Liver (tissue), 8 donors: ENCODE measurements at regions not wholly inside any gene's neighbourhood (a gene's known extent, or its start where the extent isn't known, plus 50 kb on each side); places are given as distances from the start of the nearest gene placed in this dataset.

Experiments used
- DNase-seq: peaks from one replicate; pipeline ENCODE4 v3.0.0-alpha.2; 2017; ENCODE audit warnings: low spot score
- H3K27ac ChIP-seq, 2 donors: one replicate each; pipeline ENCODE4 v1.7.0; 2013; ENCODE audit warnings: inconsistent platforms in 2 of 2, low read length in 2 of 2, control low read depth in 1 of 2, low read depth in 1 of 2, mild to moderate bottlenecking in 1 of 2
- H3K27me3 ChIP-seq, 4 donors: one replicate each; pipeline versions ENCODE4 v1.6.1 to v1.7.0; 2013; ENCODE audit warnings: low read length in 3 of 4, inconsistent platforms in 1 of 4, mild to moderate bottlenecking in 1 of 4, moderate library complexity in 1 of 4; ENCODE audit not compliant: control insufficient read depth in 4 of 4, insufficient read depth in 4 of 4
- H3K36me3 ChIP-seq, 4 donors: one replicate each; pipeline versions ENCODE4 v1.6.1 to v1.7.0; 2013; ENCODE audit warnings: low read length in 3 of 4, mild to moderate bottlenecking in 3 of 4, low read depth in 1 of 4, moderate library complexity in 1 of 4; ENCODE audit not compliant: control insufficient read depth in 4 of 4, insufficient read depth in 3 of 4
- H3K4me1 ChIP-seq, 4 donors: one replicate each; pipeline versions ENCODE4 v1.6.1 to v1.7.0; 2013; ENCODE audit warnings: low read length in 3 of 4, mild to moderate bottlenecking in 3 of 4, moderate library complexity in 1 of 4; ENCODE audit not compliant: control insufficient read depth in 4 of 4, insufficient read depth in 4 of 4
- H3K4me3 ChIP-seq, 3 donors: one replicate each; pipeline versions ENCODE4 v1.6.1 to v1.7.0; 2013; ENCODE audit warnings: low read length in 3 of 3, control low read depth in 1 of 3, low read depth in 1 of 3, mild to moderate bottlenecking in 1 of 3
- H3K9ac ChIP-seq, 2 donors: one replicate each; pipeline ENCODE4 v1.7.0; 2013; ENCODE audit warnings: low read length in 2 of 2, mild to moderate bottlenecking in 2 of 2, moderate library complexity in 2 of 2, control low read depth in 1 of 2, low read depth in 1 of 2
- H3K9me3 ChIP-seq, 4 donors: one replicate each; pipeline versions ENCODE4 v1.6.1 to v1.7.0; 2013; ENCODE audit warnings: low read length in 3 of 4; ENCODE audit not compliant: control insufficient read depth in 4 of 4
- EGR1 ChIP-seq, 2 donors: IDR thresholded peaks; 2 replicates each; pipeline ENCODE4 v1.6.1; 2016 to 2018; ENCODE audit warnings: antibody characterized with exemption in 2 of 2, low read depth in 2 of 2
- FOXA1 ChIP-seq: IDR thresholded peaks from 2 replicates; pipeline ENCODE4 v1.6.1; 2016; ENCODE audit warnings: antibody characterized with exemption
- GABPA ChIP-seq, 2 donors: IDR thresholded peaks in 1 of 2; conservative IDR thresholded peaks in 1 of 2; 2 replicates each; pipeline ENCODE4 v1.6.1; 2016; ENCODE audit warnings: antibody characterized with exemption in 2 of 2, mild to moderate bottlenecking in 1 of 2, moderate library complexity in 1 of 2
- HNF4A ChIP-seq, 2 donors: conservative IDR thresholded peaks; 2 replicates each; pipeline ENCODE4 v1.6.1; 2016; ENCODE audit warnings: antibody characterized with exemption in 2 of 2, mild to moderate bottlenecking in 2 of 2
- HNF4G ChIP-seq: IDR thresholded peaks from 2 replicates; pipeline ENCODE4 v1.6.1; 2016; ENCODE audit warnings: antibody characterized with exemption
- NR2F2 ChIP-seq: IDR thresholded peaks from 2 replicates; pipeline ENCODE4 v1.6.1; 2016; ENCODE audit warnings: antibody characterized with exemption
- RAD21 ChIP-seq, 2 donors: IDR thresholded peaks; 2 replicates each; pipeline ENCODE4 v1.6.1; 2016; ENCODE audit warnings: antibody characterized with exemption in 2 of 2, mild to moderate bottlenecking in 2 of 2
- RXRA ChIP-seq, 2 donors: IDR thresholded peaks; 2 replicates each; pipeline ENCODE4 v1.6.1; 2017 to 2018; ENCODE audit warnings: antibody characterized with exemption in 2 of 2, mild to moderate bottlenecking in 1 of 2
- SP1 ChIP-seq: IDR thresholded peaks from 2 replicates; pipeline ENCODE4 v1.6.1; 2018; ENCODE audit warnings: antibody characterized with exemption, mild to moderate bottlenecking
- TAF1 ChIP-seq: conservative IDR thresholded peaks from 2 replicates; pipeline ENCODE4 v1.6.1; 2016; ENCODE audit warnings: antibody characterized with exemption, mild to moderate bottlenecking
- YY1 ChIP-seq: IDR thresholded peaks from 2 replicates; pipeline ENCODE4 v1.6.1; 2016; ENCODE audit warnings: antibody characterized with exemption, mild to moderate bottlenecking
- WGBS: extraction: QIAGEN DNeasy Blood & Tissue Kit; methylation state at CpG from one replicate; pipeline ENCODE4 v1.1.7; 2013; 5-methylcytosine and 5-hydroxymethylcytosine counted together
- TF ChIP-seq, protein P1 (sequence below): IDR thresholded peaks from 2 replicates; pipeline ENCODE4 v1.6.1; 2016; ENCODE audit warnings: antibody characterized with exemption
- TF ChIP-seq, protein P2 (sequence below): fragments of 150-350 bp; IDR thresholded peaks from 2 replicates; pipeline ENCODE4 v1.5.1; 2017; ENCODE audit warnings: improper control_type of control experiment, low read depth, low read length; ENCODE audit not compliant: missing input control
- TF ChIP-seq, protein P3 (sequence below): IDR thresholded peaks from 2 replicates; pipeline ENCODE4 v1.6.1; 2016; ENCODE audit warnings: antibody characterized with exemption
- TF ChIP-seq, protein P4 (sequence below): IDR thresholded peaks from 2 replicates; pipeline ENCODE4 v1.6.1; 2016; ENCODE audit warnings: antibody characterized with exemption, mild to moderate bottlenecking
- donor health status: healthy.
- donor health status: healthy.
- donor health status: healthy.
- donor health status: healthy.
- donor health status: healthy.

DNA sequence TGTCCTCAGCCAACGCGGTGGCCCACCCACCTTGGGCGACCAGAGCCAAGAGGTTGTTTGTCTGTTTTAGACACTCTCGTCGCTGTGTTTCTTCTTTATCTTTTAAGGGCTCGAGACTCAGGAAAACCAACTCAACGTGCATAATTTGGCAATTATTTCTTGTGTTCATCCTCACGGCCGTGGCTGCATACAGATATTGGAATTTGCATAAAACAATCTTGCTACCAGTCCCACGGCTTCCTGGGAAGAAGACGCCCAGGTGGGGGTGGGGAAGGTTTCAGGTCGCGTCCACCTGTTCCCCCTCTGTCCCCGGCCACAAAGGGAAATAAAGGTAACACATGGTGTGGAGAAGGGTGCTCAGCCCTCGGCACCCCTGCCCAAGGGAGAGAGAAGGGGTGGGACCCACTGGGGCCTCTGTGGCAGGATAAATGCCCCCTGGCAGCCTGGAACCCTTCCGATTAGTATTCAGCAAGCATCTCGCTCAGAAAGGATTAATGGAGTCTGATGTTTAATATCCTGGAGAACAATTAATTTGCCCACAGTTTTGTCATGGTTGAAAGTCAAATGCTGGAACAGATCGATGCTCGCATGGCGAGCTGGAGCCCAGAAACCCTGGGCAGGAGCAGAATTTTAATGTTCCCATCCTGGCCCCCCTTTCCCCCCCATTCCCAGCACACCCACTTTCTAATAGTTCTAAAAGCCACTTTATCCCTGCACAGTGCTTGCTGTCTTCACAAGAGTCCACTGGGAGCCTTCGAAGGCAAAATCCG, 359.7 kb downstream of the MN1 start:
- Histone ChIP-seq H3K27ac (no peak overlapping the region), H3K27me3 (peaks cover 0 to 3% (median 0%) of the 10 kb centered on the region in 4 donors), H3K4me3 (no peak overlapping the region), H3K9ac (no peak overlapping the region), H3K36me3 (no peaks in the 10 kb centered on the region), H3K9me3 (no peaks in the 10 kb centered on the region), H3K4me1 (no peaks in the 10 kb centered on the region)
- WGBS = 72% methylated on average over 22 of the region's 22 CpGs
- no peak for DNase-seq
- no peak for TF ChIP-seq GABPA (IDR thresholded peaks at IDR 0.05 in 1 of 2, conservative IDR thresholded peaks at IDR 0.05 in 1 of 2)
- TF ChIP-seq TAF1 = no peak
- TF ChIP-seq RXRA (IDR thresholded peaks at IDR 0.05) = no peak
- no peak for TF ChIP-seq HNF4A (conservative IDR thresholded peaks at IDR 0.05)
- TF ChIP-seq FOXA1 = no peak
- TF ChIP-seq, protein P1, sequence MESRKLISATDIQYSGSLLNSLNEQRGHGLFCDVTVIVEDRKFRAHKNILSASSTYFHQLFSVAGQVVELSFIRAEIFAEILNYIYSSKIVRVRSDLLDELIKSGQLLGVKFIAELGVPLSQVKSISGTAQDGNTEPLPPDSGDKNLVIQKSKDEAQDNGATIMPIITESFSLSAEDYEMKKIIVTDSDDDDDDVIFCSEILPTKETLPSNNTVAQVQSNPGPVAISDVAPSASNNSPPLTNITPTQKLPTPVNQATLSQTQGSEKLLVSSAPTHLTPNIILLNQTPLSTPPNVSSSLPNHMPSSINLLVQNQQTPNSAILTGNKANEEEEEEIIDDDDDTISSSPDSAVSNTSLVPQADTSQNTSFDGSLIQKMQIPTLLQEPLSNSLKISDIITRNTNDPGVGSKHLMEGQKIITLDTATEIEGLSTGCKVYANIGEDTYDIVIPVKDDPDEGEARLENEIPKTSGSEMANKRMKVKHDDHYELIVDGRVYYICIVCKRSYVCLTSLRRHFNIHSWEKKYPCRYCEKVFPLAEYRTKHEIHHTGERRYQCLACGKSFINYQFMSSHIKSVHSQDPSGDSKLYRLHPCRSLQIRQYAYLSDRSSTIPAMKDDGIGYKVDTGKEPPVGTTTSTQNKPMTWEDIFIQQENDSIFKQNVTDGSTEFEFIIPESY = no peak
- TF ChIP-seq RAD21 (IDR thresholded peaks at IDR 0.05) = no peak
- no peak for TF ChIP-seq HNF4G
- TF ChIP-seq, protein P2, sequence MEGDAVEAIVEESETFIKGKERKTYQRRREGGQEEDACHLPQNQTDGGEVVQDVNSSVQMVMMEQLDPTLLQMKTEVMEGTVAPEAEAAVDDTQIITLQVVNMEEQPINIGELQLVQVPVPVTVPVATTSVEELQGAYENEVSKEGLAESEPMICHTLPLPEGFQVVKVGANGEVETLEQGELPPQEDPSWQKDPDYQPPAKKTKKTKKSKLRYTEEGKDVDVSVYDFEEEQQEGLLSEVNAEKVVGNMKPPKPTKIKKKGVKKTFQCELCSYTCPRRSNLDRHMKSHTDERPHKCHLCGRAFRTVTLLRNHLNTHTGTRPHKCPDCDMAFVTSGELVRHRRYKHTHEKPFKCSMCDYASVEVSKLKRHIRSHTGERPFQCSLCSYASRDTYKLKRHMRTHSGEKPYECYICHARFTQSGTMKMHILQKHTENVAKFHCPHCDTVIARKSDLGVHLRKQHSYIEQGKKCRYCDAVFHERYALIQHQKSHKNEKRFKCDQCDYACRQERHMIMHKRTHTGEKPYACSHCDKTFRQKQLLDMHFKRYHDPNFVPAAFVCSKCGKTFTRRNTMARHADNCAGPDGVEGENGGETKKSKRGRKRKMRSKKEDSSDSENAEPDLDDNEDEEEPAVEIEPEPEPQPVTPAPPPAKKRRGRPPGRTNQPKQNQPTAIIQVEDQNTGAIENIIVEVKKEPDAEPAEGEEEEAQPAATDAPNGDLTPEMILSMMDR = no peak
- TF ChIP-seq, protein P3, sequence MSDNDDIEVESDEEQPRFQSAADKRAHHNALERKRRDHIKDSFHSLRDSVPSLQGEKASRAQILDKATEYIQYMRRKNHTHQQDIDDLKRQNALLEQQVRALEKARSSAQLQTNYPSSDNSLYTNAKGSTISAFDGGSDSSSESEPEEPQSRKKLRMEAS = no peak
- TF ChIP-seq NR2F2 = no peak
- TF ChIP-seq, protein P4, sequence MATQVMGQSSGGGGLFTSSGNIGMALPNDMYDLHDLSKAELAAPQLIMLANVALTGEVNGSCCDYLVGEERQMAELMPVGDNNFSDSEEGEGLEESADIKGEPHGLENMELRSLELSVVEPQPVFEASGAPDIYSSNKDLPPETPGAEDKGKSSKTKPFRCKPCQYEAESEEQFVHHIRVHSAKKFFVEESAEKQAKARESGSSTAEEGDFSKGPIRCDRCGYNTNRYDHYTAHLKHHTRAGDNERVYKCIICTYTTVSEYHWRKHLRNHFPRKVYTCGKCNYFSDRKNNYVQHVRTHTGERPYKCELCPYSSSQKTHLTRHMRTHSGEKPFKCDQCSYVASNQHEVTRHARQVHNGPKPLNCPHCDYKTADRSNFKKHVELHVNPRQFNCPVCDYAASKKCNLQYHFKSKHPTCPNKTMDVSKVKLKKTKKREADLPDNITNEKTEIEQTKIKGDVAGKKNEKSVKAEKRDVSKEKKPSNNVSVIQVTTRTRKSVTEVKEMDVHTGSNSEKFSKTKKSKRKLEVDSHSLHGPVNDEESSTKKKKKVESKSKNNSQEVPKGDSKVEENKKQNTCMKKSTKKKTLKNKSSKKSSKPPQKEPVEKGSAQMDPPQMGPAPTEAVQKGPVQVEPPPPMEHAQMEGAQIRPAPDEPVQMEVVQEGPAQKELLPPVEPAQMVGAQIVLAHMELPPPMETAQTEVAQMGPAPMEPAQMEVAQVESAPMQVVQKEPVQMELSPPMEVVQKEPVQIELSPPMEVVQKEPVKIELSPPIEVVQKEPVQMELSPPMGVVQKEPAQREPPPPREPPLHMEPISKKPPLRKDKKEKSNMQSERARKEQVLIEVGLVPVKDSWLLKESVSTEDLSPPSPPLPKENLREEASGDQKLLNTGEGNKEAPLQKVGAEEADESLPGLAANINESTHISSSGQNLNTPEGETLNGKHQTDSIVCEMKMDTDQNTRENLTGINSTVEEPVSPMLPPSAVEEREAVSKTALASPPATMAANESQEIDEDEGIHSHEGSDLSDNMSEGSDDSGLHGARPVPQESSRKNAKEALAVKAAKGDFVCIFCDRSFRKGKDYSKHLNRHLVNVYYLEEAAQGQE = no peak
- TF ChIP-seq YY1 = no peak
- TF ChIP-seq EGR1 (IDR thresholded peaks at IDR 0.05; ENCODE audit: low read depth in 2 of 2) = no peak
- no peak for TF ChIP-seq SP1

DNA sequence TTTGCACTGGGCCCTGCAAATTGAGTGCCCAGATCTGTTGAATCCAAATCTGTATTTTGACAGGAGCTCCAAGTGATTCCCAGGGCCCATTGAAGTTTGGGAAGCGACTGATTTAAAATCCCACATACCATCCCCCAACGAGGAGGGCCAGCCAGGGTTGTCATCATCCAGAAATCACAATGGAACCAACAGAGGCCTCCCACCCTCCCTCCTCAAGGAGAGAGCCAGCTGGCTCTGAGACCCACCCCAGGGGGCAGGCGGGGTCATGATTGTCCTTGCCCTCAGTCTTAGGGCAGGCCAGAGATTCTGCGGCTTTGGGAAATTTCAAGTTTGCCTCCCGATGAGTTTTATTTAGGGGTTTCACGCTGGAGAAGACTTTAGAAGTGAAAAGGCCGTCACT, 358.2 kb downstream of the MN1 start:
- TF ChIP-seq NR2F2 = no peak
- Histone ChIP-seq H3K9ac (no peak overlapping the region), H3K9me3 (no peaks in the 10 kb centered on the region), H3K27me3 (peaks cover 0 to 3% (median 0%) of the 10 kb centered on the region in 4 donors), H3K4me3 (no peak overlapping the region), H3K36me3 (no peaks in the 10 kb centered on the region), H3K27ac (no peak overlapping the region), H3K4me1 (no peaks in the 10 kb centered on the region)
- no peak for DNase-seq
- WGBS = 75% methylated on average over 7 of the region's 7 CpGs
